ENCODE measurements at regions not wholly inside any gene's neighbourhood (a gene's known extent, or its start where the extent isn't known, plus 50 kb on each side); places are given as distances from the start of the nearest gene placed in this dataset.
"Not testable (repeated sequence)": the region's sequence is repeated elsewhere in the genome, so short reads cannot be mapped to it uniquely, and the experiment has no call there.

DNA sequence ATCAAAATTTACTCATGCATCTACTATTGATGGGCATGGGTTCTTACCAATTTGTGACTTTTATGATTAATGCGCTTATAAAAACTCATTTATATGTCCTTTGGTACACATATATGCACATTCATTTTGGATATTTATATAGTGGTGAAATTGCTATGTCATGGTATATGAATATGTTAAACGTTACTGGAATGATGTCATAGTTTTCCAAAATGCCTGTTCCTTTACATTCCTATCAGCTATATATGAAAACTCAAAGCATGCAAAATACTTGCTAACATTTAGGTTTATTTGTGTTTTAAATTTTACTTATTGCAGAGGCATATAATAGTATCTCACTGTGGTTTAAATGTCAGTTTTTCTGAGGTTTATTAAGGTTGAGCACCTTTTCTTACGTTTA is 1403.1 kb downstream of the HACE1 start:
- in situ Hi-C loops (cut with HindIII; ENCODE audit: low pct_unique_long_range_greater_than_20kb, low sequenced_read_pairs), result no loop called here
- DNase-seq (ENCODE audit: low read depth, low spot score), result no peak

GRCh38 chr6:103455275-103455674 is 1404.4 kb downstream of the HACE1 start:
- in situ Hi-C loops (cut with HindIII; ENCODE audit: low pct_unique_long_range_greater_than_20kb, low sequenced_read_pairs), result no loop called here
- DNase-seq (ENCODE audit: low read depth, low spot score), result no peak

- in situ Hi-C loops (cut with HindIII; ENCODE audit: low pct_unique_long_range_greater_than_20kb, low sequenced_read_pairs), result no loop called here
- DNase-seq (ENCODE audit: low read depth, low spot score), result no peak
Measured at GRCh38 chr6:103409475-103409874, 1450.2 kb downstream of the HACE1 start.

GRCh38 chr6:103405321-103405720 is 1454.4 kb downstream of the HACE1 start:
- DNase-seq (ENCODE audit: low read depth, low spot score), result no peak
- in situ Hi-C loops (cut with HindIII; ENCODE audit: low pct_unique_long_range_greater_than_20kb, low sequenced_read_pairs), result no loop called here

- in situ Hi-C loops (cut with HindIII; ENCODE audit: low pct_unique_long_range_greater_than_20kb, low sequenced_read_pairs), result no loop called here
- DNase-seq (ENCODE audit: low read depth, low spot score), result no peak
Measured at GRCh38 chr6:103404799-103405198, 1454.9 kb downstream of the HACE1 start.

GRCh38 chr6:103396768-103397167 is 1463.0 kb downstream of the HACE1 start:
- DNase-seq (ENCODE audit: low read depth, low spot score), result no peak
- in situ Hi-C loops (cut with HindIII; ENCODE audit: low pct_unique_long_range_greater_than_20kb, low sequenced_read_pairs), result no loop called here

DNA sequence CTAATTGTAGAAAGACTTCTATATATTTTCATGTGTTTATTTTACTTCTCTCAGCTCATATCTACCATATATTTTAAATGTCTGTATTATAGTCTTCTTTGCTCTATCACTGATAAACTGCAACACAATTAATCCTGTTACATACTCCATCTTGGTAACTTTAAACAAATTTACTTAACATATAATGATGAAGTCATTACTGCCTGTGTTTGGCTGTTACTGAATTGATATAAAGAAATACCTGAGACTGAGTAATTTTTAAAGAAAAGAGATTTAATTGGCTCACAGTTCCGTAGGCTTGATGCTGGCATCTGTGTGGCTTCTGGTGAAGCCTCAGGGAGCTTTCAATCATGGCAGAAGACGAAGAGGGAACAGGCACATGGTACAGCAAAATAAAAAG is 1480.4 kb downstream of the HACE1 start:
- in situ Hi-C loops (cut with HindIII; ENCODE audit: low pct_unique_long_range_greater_than_20kb, low sequenced_read_pairs), result no loop called here
- no peak for DNase-seq (ENCODE audit: low read depth, low spot score)

DNA sequence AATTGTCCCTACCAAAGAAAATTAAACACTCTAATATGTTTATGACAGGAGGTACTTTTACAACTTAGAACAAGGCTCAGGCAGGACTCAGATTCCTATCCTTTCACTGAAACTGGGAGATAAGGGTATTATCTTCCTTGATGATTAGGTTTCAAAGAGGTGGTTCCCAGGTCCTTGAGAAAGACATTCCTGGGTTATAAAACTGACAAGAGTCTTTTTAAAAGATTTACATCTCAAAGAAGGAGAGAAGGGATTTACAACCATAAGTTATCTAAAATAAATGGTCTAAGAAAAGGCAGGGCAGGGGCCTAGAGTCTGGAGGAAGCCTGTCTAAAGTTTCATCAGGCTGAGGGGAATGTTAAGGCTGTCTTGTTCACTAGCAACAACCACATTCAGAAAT is 1492.5 kb downstream of the HACE1 start:
- in situ Hi-C loops (cut with HindIII; ENCODE audit: low pct_unique_long_range_greater_than_20kb, low sequenced_read_pairs), result no loop called here
- no peak for DNase-seq (ENCODE audit: low read depth, low spot score)

DNA sequence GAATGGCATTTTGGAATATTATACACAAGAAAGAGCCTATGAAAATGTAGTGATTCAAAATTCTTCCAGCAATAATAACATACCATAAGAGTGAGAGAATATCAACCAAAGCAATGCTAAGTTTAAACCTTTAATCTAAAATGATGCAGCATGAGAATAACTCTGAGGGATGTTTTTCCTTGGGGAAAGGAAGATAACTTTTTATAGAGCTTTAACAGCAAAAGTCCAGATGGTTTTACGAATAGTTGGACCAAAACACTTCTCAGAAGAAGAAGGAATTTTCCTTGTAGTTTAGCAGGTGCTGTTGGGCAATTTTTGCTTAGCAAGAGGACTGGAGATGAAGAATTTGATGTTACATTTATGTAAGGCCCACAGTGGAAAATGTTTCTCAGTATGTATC is 1503.2 kb downstream of the HACE1 start:
- no peak for DNase-seq (ENCODE audit: low read depth, low spot score)
- in situ Hi-C loops (cut with HindIII; ENCODE audit: low pct_unique_long_range_greater_than_20kb, low sequenced_read_pairs), result no loop called here

DNA sequence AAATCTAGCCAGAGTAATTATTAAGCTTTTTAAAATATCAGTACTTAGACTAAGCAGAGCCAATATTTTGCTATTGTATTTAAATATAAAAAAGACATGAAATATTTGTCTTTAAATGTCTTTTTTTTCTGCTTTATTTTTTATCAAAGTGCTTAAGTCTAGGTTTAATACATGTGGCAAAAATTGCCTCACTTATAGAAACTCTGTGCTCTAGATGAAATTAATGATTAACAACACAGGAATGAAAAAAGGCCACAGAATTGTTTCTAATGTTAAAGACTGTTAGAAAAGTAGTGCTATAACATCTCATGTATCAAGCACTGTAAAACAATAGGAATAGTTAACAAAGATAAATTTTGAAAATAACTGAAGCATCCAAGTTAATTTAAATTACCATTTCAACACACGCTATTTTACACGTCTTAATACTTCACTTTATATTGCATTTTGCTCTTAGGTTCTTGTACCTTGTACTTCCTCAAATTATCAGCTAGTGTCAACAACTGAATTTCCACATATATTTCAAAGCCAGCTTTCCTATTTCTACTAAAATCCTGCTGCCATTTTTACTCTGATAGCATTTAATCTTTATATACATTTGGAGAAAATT is 1515.1 kb downstream of the HACE1 start:
- in situ Hi-C loops (cut with HindIII; ENCODE audit: low pct_unique_long_range_greater_than_20kb, low sequenced_read_pairs), result no loop called here
- no peak for DNase-seq (ENCODE audit: low read depth, low spot score)

DNA sequence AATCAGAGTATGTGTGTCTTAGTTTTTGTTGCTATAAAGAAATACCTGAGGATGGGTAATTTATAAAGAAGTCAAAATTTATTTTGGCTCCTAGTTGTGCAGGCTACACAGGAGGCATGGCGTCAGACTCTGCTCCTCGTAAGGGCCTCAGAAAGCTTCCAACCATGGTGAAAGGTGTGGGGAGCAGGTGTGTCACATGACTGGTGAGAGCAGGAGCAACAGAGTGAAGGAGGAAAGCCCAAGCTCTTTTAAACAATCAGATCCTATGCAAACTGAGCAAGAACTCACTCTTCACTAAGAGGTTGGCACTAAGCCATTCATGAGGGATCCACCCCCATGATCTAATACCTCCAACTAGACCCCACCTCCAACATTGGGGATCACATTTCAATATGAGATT is 1524.3 kb downstream of the HACE1 start:
- no peak for DNase-seq (ENCODE audit: low read depth, low spot score)
- in situ Hi-C loops (cut with HindIII; ENCODE audit: low pct_unique_long_range_greater_than_20kb, low sequenced_read_pairs), result no loop called here

GRCh38 chr6:103326760-103327757 is 1532.7 kb downstream of the HACE1 start:
- in situ Hi-C loops (cut with HindIII; ENCODE audit: low pct_unique_long_range_greater_than_20kb, low sequenced_read_pairs), result no loop called here
- DNase-seq (ENCODE audit: low read depth, low spot score), result no peak

DNA sequence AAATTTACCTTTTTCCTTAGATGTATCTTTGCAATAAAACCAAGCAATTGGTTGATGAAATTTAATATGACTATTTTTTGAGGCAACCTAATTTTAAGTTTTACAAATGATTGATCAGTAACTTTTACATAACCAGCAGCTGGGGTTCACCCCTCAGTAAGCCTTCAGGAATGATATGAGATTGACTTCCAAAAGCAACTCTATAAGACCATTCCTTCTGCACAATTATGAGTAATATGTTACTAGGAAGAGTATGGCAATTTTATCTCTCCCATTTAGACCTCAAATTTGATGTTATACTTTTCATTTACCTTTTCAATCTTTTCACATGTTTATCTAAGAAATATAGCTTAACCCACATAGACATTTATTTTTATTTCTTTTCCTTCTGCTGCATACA is 1546.3 kb downstream of the HACE1 start:
- in situ Hi-C loops (cut with HindIII; ENCODE audit: low pct_unique_long_range_greater_than_20kb, low sequenced_read_pairs), result no loop called here

DNA sequence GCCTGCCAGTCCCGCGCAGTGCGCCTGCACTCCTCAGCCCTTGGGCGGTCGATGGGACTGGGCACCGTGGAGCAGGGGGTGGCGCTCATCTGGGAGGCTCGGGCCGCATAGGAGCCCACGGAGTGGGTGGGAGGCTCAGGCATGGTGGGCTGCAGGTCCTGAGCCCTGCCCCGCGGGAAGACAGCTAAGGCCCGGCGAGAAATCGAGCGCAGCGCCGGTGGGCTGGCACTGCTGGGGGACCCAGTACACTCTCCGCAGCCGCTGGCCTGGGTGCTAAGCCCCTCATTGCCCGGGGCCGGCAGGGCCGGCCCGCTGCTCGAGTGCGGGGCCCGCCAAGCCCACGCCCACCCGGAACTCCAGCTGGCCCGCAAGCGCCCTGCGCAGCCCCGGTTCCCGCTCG is 1565.3 kb downstream of the HACE1 start:
- in situ Hi-C loops (cut with HindIII; ENCODE audit: low pct_unique_long_range_greater_than_20kb, low sequenced_read_pairs); DNase-seq (ENCODE audit: low read depth, low spot score): not testable (repeated sequence)

More for the DNA sequence above, 1546.3 kb downstream of the HACE1 start:
- no peak for DNase-seq (ENCODE audit: low read depth, low spot score)

DNA sequence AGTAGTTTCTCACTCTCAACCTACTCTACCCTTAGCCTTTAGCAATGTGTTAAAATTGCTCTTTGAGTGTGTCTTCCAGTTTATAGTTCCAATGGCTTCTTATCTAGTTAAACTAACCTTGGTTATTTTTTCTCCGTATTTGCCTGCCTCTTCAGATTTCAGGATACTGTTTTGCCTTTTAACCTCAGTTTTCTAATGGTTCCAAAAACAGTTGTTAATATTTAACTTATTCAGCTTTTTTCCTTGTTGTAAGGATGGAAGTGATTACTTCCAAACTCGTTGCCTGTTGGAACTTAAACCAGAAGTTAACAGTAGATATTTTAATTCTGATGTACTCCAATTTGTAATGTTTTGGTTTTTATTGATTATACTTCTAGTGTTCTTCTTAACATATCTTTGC is 1574.9 kb downstream of the HACE1 start:
- in situ Hi-C loops (cut with HindIII; ENCODE audit: low pct_unique_long_range_greater_than_20kb, low sequenced_read_pairs), result no loop called here
- DNase-seq (ENCODE audit: low read depth, low spot score), result no peak

DNA sequence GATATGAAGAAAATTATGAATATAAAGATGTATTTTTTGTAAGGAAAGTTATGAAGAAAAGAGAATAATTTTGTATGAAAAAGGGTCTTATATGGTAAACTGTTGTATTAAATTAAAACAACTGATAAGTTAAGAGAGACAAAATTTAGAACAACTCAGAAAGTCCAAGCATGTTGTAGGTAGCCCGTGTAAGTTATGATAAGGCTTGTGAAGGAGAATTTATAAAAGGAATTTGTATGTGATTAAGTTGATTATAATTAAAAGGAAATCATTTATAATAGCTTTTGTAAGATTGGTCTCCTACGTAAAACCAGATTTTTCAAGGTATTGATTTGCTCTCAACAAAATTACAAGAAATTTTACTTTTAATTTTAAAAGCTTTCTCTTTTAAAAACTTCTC is 1579.3 kb downstream of the HACE1 start:
- in situ Hi-C loops (cut with HindIII; ENCODE audit: low pct_unique_long_range_greater_than_20kb, low sequenced_read_pairs), result no loop called here
- DNase-seq (ENCODE audit: low read depth, low spot score), result no peak

- no peak for DNase-seq (ENCODE audit: low read depth, low spot score)
- in situ Hi-C loops (cut with HindIII; ENCODE audit: low pct_unique_long_range_greater_than_20kb, low sequenced_read_pairs), result no loop called here
Measured at GRCh38 chr6:103277936-103278335, 1581.8 kb downstream of the HACE1 start.

DNA sequence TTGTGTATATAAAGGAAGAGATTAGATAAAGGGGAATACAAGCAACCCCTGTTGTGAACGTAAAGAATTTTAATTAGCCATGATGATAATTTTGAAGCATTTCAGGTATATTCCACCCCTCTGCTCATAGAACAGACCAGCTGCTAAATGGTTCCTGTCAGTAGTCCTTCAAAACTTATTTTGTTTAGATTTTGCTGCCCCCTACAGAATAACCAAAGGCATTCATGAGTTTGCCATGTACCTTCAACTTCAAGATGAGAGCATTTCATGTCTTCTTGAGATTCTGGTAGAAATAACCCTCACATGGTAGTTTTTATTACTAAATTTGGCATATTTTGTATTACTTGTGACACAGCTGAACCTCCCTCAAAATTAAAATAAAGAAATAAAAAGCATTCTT is 1586.7 kb downstream of the HACE1 start:
- in situ Hi-C loops (cut with HindIII; ENCODE audit: low pct_unique_long_range_greater_than_20kb, low sequenced_read_pairs), result no loop called here
- DNase-seq (ENCODE audit: low read depth, low spot score), result peak; percentile 66

GRCh38 chr6:103269581-103269980 is 1590.1 kb downstream of the HACE1 start:
- no peak for DNase-seq (ENCODE audit: low read depth, low spot score)
- in situ Hi-C loops (cut with HindIII; ENCODE audit: low pct_unique_long_range_greater_than_20kb, low sequenced_read_pairs), result no loop called here

Data from SK-MEL-5 (cell line).